ENCODE measurements at regions not wholly inside any gene's neighbourhood (a gene's known extent, or its start where the extent isn't known, plus 50 kb on each side); places are given as distances from the start of the nearest gene placed in this dataset.

GRCh38 chr10:8275911-8276310 is 221.4 kb downstream of the GATA3 start:
- no peak overlapping the region for H3K9ac ChIP-seq (ENCODE audit: low read depth, low read length, poor library complexity)
- H2AFZ ChIP-seq (ENCODE audit: low read length), result no peak overlapping the region
- H2BK12ac ChIP-seq (ENCODE audit: low read length), result no peak overlapping the region
- DNase-seq (ENCODE audit: low spot score), result no peak
- no peak overlapping the region for H3K4me3 ChIP-seq (ENCODE audit: low read length in 2 of 2)
- no peaks in the 10 kb centered on the region for H3K9me3 ChIP-seq (replicated peaks in 1 of 2; ENCODE audit: control insufficient read depth in 2 of 2, insufficient read depth in 1 of 2, low read depth in 1 of 2, low read length in 2 of 2)
- H3K18ac ChIP-seq (ENCODE audit: low read length), result no peak overlapping the region
- H3K4me2 ChIP-seq (ENCODE audit: insufficient read depth, low read length, poor library complexity, severe bottlenecking), result no peak overlapping the region
- H2BK120ac ChIP-seq (ENCODE audit: low read depth, low read length), result no peak overlapping the region
- H3K14ac ChIP-seq (ENCODE audit: low read length), result no peak overlapping the region
- H2BK5ac ChIP-seq (ENCODE audit: low read length), result no peak overlapping the region
- no peak overlapping the region for H2BK15ac ChIP-seq (ENCODE audit: low read length)
- no peak overlapping the region for H4K91ac ChIP-seq (ENCODE audit: low read depth, low read length, poor library complexity)
- no peak overlapping the region for H3K23ac ChIP-seq (ENCODE audit: low read depth, low read length, poor library complexity)
- H3K27ac ChIP-seq (replicated peaks; ENCODE audit: low read length), result no peak overlapping the region
- WGBS, 2 donors (ENCODE audit: extremely low coverage in 2 of 2, insufficient read length in 2 of 2, insufficient replicate concordance in 1 of 2), result no CpG with 5 or more reads among the region's 7 CpGs
- no peaks in the 10 kb centered on the region for H3K27me3 ChIP-seq (ENCODE audit: control insufficient read depth in 3 of 3, insufficient read depth in 3 of 3, low read depth in 1 of 3, low read length in 3 of 3)
- H2AK5ac ChIP-seq (ENCODE audit: low read depth, low read length), result no peak overlapping the region
- no peak overlapping the region for H4K8ac ChIP-seq (ENCODE audit: low read depth, low read length)
- H3K79me1 ChIP-seq (ENCODE audit: low read depth, low read length), result no peaks in the 10 kb centered on the region
- no peaks in the 10 kb centered on the region for H3K36me3 ChIP-seq (replicated peaks in 1 of 2; ENCODE audit: control insufficient read depth in 2 of 2, insufficient read depth in 2 of 2, low read length in 2 of 2)
- H3K4ac ChIP-seq (ENCODE audit: low read length), result no peak overlapping the region
- no peaks in the 10 kb centered on the region for H3K4me1 ChIP-seq (ENCODE audit: control insufficient read depth in 2 of 2, insufficient read depth in 1 of 2, low read depth in 1 of 2, low read length in 2 of 2)

- no peaks in the 10 kb centered on the region for H3K9me3 ChIP-seq (replicated peaks in 1 of 2; ENCODE audit: control insufficient read depth in 2 of 2, insufficient read depth in 1 of 2, low read depth in 1 of 2, low read length in 2 of 2)
- no CpG with 5 or more reads among the region's 4 CpGs for WGBS, 2 donors (ENCODE audit: extremely low coverage in 2 of 2, insufficient read length in 2 of 2, insufficient replicate concordance in 1 of 2)
These were observed 223.6 kb downstream of the GATA3 start for GRCh38 chr10:8278099-8278498.

GRCh38 chr10:8279598-8279997 is 225.1 kb downstream of the GATA3 start:
- Histone ChIP-seq H3K4me3 (ENCODE audit: low read length in 2 of 2) (no peak overlapping the region), H3K79me1 (ENCODE audit: low read depth, low read length) (no peaks in the 10 kb centered on the region), H3K4ac (ENCODE audit: low read length) (no peak overlapping the region), H3K9me3 (replicated peaks in 1 of 2; ENCODE audit: control insufficient read depth in 2 of 2, insufficient read depth in 1 of 2, low read depth in 1 of 2, low read length in 2 of 2) (no peaks in the 10 kb centered on the region), H3K27me3 (ENCODE audit: control insufficient read depth in 3 of 3, insufficient read depth in 3 of 3, low read depth in 1 of 3, low read length in 3 of 3) (no peaks in the 10 kb centered on the region), H2BK12ac (ENCODE audit: low read length) (no peak overlapping the region), H3K27ac (replicated peaks; ENCODE audit: low read length) (no peak overlapping the region), H3K18ac (ENCODE audit: low read length) (no peak overlapping the region), H2BK120ac (ENCODE audit: low read depth, low read length) (no peak overlapping the region), H2AFZ (ENCODE audit: low read length) (no peak overlapping the region), H3K4me1 (ENCODE audit: control insufficient read depth in 2 of 2, insufficient read depth in 1 of 2, low read depth in 1 of 2, low read length in 2 of 2) (no peaks in the 10 kb centered on the region), H2BK15ac (ENCODE audit: low read length) (no peak overlapping the region), H3K4me2 (ENCODE audit: insufficient read depth, low read length, poor library complexity, severe bottlenecking) (no peak overlapping the region), H4K8ac (ENCODE audit: low read depth, low read length) (no peak overlapping the region), H3K23ac (ENCODE audit: low read depth, low read length, poor library complexity) (no peak overlapping the region), H4K91ac (ENCODE audit: low read depth, low read length, poor library complexity) (no peak overlapping the region), H3K14ac (ENCODE audit: low read length) (no peak overlapping the region), H2BK5ac (ENCODE audit: low read length) (no peak overlapping the region), H3K9ac (ENCODE audit: low read depth, low read length, poor library complexity) (no peak overlapping the region), H2AK5ac (ENCODE audit: low read depth, low read length) (no peak overlapping the region), H3K36me3 (replicated peaks in 1 of 2; ENCODE audit: control insufficient read depth in 2 of 2, insufficient read depth in 2 of 2, low read length in 2 of 2) (no peaks in the 10 kb centered on the region)
- no CpG with 5 or more reads among the region's 2 CpGs for WGBS, 2 donors (ENCODE audit: extremely low coverage in 2 of 2, insufficient read length in 2 of 2, insufficient replicate concordance in 1 of 2)
- DNase-seq (ENCODE audit: low spot score), result no peak

More at GRCh38 chr10:8278099-8278498, 223.6 kb downstream of the GATA3 start:
- no peak overlapping the region for H2BK15ac ChIP-seq (ENCODE audit: low read length)
- no peak overlapping the region for H3K4me2 ChIP-seq (ENCODE audit: insufficient read depth, low read length, poor library complexity, severe bottlenecking)
- no peaks in the 10 kb centered on the region for H3K27me3 ChIP-seq (ENCODE audit: control insufficient read depth in 3 of 3, insufficient read depth in 3 of 3, low read depth in 1 of 3, low read length in 3 of 3)
- no peak overlapping the region for H3K4ac ChIP-seq (ENCODE audit: low read length)
- no peak overlapping the region for H3K14ac ChIP-seq (ENCODE audit: low read length)
- H3K23ac ChIP-seq (ENCODE audit: low read depth, low read length, poor library complexity), result no peak overlapping the region
- H3K4me1 ChIP-seq (ENCODE audit: control insufficient read depth in 2 of 2, insufficient read depth in 1 of 2, low read depth in 1 of 2, low read length in 2 of 2), result no peaks in the 10 kb centered on the region
- no peak overlapping the region for H3K18ac ChIP-seq (ENCODE audit: low read length)
- H2AK5ac ChIP-seq (ENCODE audit: low read depth, low read length), result no peak overlapping the region
- H3K27ac ChIP-seq (replicated peaks; ENCODE audit: low read length), result no peak overlapping the region
- H2BK5ac ChIP-seq (ENCODE audit: low read length), result no peak overlapping the region
- no peak overlapping the region for H3K4me3 ChIP-seq (ENCODE audit: low read length in 2 of 2)
- H3K9ac ChIP-seq (ENCODE audit: low read depth, low read length, poor library complexity), result no peak overlapping the region
- no peak for DNase-seq (ENCODE audit: low spot score)
- no peaks in the 10 kb centered on the region for H3K36me3 ChIP-seq (replicated peaks in 1 of 2; ENCODE audit: control insufficient read depth in 2 of 2, insufficient read depth in 2 of 2, low read length in 2 of 2)
- H4K91ac ChIP-seq (ENCODE audit: low read depth, low read length, poor library complexity), result no peak overlapping the region
- H4K8ac ChIP-seq (ENCODE audit: low read depth, low read length), result no peak overlapping the region
- H3K79me1 ChIP-seq (ENCODE audit: low read depth, low read length), result no peaks in the 10 kb centered on the region
- no peak overlapping the region for H2AFZ ChIP-seq (ENCODE audit: low read length)
- H2BK12ac ChIP-seq (ENCODE audit: low read length), result no peak overlapping the region
- H2BK120ac ChIP-seq (ENCODE audit: low read depth, low read length), result no peak overlapping the region

- no peak overlapping the region for H3K4me3 ChIP-seq (ENCODE audit: low read length in 2 of 2)
- H4K8ac ChIP-seq (ENCODE audit: low read depth, low read length), result no peak overlapping the region
- DNase-seq (ENCODE audit: low spot score), result no peak
- no peak overlapping the region for H2BK5ac ChIP-seq (ENCODE audit: low read length)
- H3K4me2 ChIP-seq (ENCODE audit: insufficient read depth, low read length, poor library complexity, severe bottlenecking), result no peak overlapping the region
- no peaks in the 10 kb centered on the region for H3K36me3 ChIP-seq (replicated peaks in 1 of 2; ENCODE audit: control insufficient read depth in 2 of 2, insufficient read depth in 2 of 2, low read length in 2 of 2)
- H3K79me1 ChIP-seq (ENCODE audit: low read depth, low read length), result no peaks in the 10 kb centered on the region
- no peak overlapping the region for H3K27ac ChIP-seq (replicated peaks; ENCODE audit: low read length)
- no peak overlapping the region for H3K18ac ChIP-seq (ENCODE audit: low read length)
- no peak overlapping the region for H2BK120ac ChIP-seq (ENCODE audit: low read depth, low read length)
- no CpG with 5 or more reads among the region's 7 CpGs for WGBS, 2 donors (ENCODE audit: extremely low coverage in 2 of 2, insufficient read length in 2 of 2, insufficient replicate concordance in 1 of 2)
- no peak overlapping the region for H3K23ac ChIP-seq (ENCODE audit: low read depth, low read length, poor library complexity)
- no peak overlapping the region for H3K4ac ChIP-seq (ENCODE audit: low read length)
- H3K9me3 ChIP-seq (replicated peaks in 1 of 2; ENCODE audit: control insufficient read depth in 2 of 2, insufficient read depth in 1 of 2, low read depth in 1 of 2, low read length in 2 of 2), result no peaks in the 10 kb centered on the region
- H3K14ac ChIP-seq (ENCODE audit: low read length), result no peak overlapping the region
- H3K4me1 ChIP-seq (ENCODE audit: control insufficient read depth in 2 of 2, insufficient read depth in 1 of 2, low read depth in 1 of 2, low read length in 2 of 2), result no peaks in the 10 kb centered on the region
- H2AFZ ChIP-seq (ENCODE audit: low read length), result no peak overlapping the region
- H2AK5ac ChIP-seq (ENCODE audit: low read depth, low read length), result no peak overlapping the region
- H3K9ac ChIP-seq (ENCODE audit: low read depth, low read length, poor library complexity), result no peak overlapping the region
- H2BK12ac ChIP-seq (ENCODE audit: low read length), result no peak overlapping the region
- H2BK15ac ChIP-seq (ENCODE audit: low read length), result no peak overlapping the region
- H3K27me3 ChIP-seq (ENCODE audit: control insufficient read depth in 3 of 3, insufficient read depth in 3 of 3, low read depth in 1 of 3, low read length in 3 of 3), result no peaks in the 10 kb centered on the region
- H4K91ac ChIP-seq (ENCODE audit: low read depth, low read length, poor library complexity), result no peak overlapping the region
These were observed 226.5 kb downstream of the GATA3 start for GRCh38 chr10:8280946-8281345.

Measured in neuronal stem cell (in vitro differentiated cells).